ENCODE measurements at regions not wholly inside any gene's neighbourhood (a gene's known extent, or its start where the extent isn't known, plus 50 kb on each side); places are given as distances from the start of the nearest gene placed in this dataset.

- no peak overlapping the region for H3K4me3 ChIP-seq
- no peak for DNase-seq (ENCODE audit: low spot score in 2 of 2)
- no peaks in the 10 kb centered on the region for H3K27me3 ChIP-seq
- H3K9me3 ChIP-seq: no peaks in the 10 kb centered on the region
- no peaks in the 10 kb centered on the region for H3K36me3 ChIP-seq
- no peak for TF ChIP-seq CTCF (IDR thresholded peaks at IDR 0.05)
- TF ChIP-seq POLR2AphosphoS5 (IDR thresholded peaks at IDR 0.05): no peak
- TF ChIP-seq EP300 (IDR thresholded peaks at IDR 0.05): no peak
- no peak for TF ChIP-seq POLR2A (IDR thresholded peaks at IDR 0.05)
- WGBS: 57% methylated on average over 2 of the region's 2 CpGs
- H3K4me1 ChIP-seq: no peaks in the 10 kb centered on the region
- no peak overlapping the region for H3K27ac ChIP-seq
Measured at GRCh38 chr5:125294844-125295243, 548.4 kb upstream of the ZNF608 start.

- Histone ChIP-seq H3K27ac (no peak overlapping the region), H3K27me3 (no peaks in the 10 kb centered on the region), H3K36me3 (no peaks in the 10 kb centered on the region), H3K4me1 (no peaks in the 10 kb centered on the region), H3K9me3 (no peaks in the 10 kb centered on the region), H3K4me3 (no peak overlapping the region)
- no peak for DNase-seq (ENCODE audit: low spot score in 2 of 2)
- WGBS: 65% methylated on average over 4 of the region's 4 CpGs
- TF ChIP-seq CTCF (IDR thresholded peaks at IDR 0.05) (no peak), POLR2A (IDR thresholded peaks at IDR 0.05) (no peak), POLR2AphosphoS5 (IDR thresholded peaks at IDR 0.05) (no peak), EP300 (IDR thresholded peaks at IDR 0.05) (no peak)
Measured at GRCh38 chr5:125295405-125295872, 549.0 kb upstream of the ZNF608 start.

GRCh38 chr5:125298258-125298657, 551.8 kb upstream of the ZNF608 start:
- no peaks in the 10 kb centered on the region for H3K36me3 ChIP-seq
- H3K9me3 ChIP-seq: no peaks in the 10 kb centered on the region
- H3K4me3 ChIP-seq: no peak overlapping the region
- no peaks in the 10 kb centered on the region for H3K4me1 ChIP-seq
- TF ChIP-seq POLR2AphosphoS5 (IDR thresholded peaks at IDR 0.05) (no peak), POLR2A (IDR thresholded peaks at IDR 0.05) (no peak), EP300 (IDR thresholded peaks at IDR 0.05) (no peak), CTCF (IDR thresholded peaks at IDR 0.05) (no peak)
- H3K27ac ChIP-seq: no peak overlapping the region
- H3K27me3 ChIP-seq: no peaks in the 10 kb centered on the region
- no peak for DNase-seq (ENCODE audit: low spot score in 2 of 2)

- Histone ChIP-seq H3K36me3 (no peaks in the 10 kb centered on the region), H3K27me3 (no peaks in the 10 kb centered on the region), H3K9me3 (no peaks in the 10 kb centered on the region), H3K4me3 (no peak overlapping the region), H3K4me1 (no peaks in the 10 kb centered on the region), H3K27ac (no peak overlapping the region)
- DNase-seq (ENCODE audit: low spot score in 2 of 2): no peak
- WGBS: 60% methylated on average over 1 of the region's 1 CpG
- TF ChIP-seq EP300 (IDR thresholded peaks at IDR 0.05) (no peak), CTCF (IDR thresholded peaks at IDR 0.05) (no peak), POLR2A (IDR thresholded peaks at IDR 0.05) (no peak), POLR2AphosphoS5 (IDR thresholded peaks at IDR 0.05) (no peak)
Measured at GRCh38 chr5:125298746-125299379, 552.4 kb upstream of the ZNF608 start.

GRCh38 chr5:125301711-125302110, 555.3 kb upstream of the ZNF608 start:
- no peak for TF ChIP-seq CTCF (IDR thresholded peaks at IDR 0.05)
- no peak for TF ChIP-seq POLR2A (IDR thresholded peaks at IDR 0.05)
- TF ChIP-seq POLR2AphosphoS5 (IDR thresholded peaks at IDR 0.05): no peak
- no peak for TF ChIP-seq EP300 (IDR thresholded peaks at IDR 0.05)
- DNase-seq (ENCODE audit: low spot score in 2 of 2): no peak
- Histone ChIP-seq H3K27ac (no peak overlapping the region), H3K27me3 (no peaks in the 10 kb centered on the region), H3K36me3 (no peaks in the 10 kb centered on the region), H3K4me3 (no peak overlapping the region), H3K4me1 (no peaks in the 10 kb centered on the region), H3K9me3 (peaks cover 3% of the 10 kb centered on the region)
- WGBS: 56% methylated on average over 3 of the region's 3 CpGs

All from suprapubic skin (tissue), 4 donors.